ENCODE measurements at regions not wholly inside any gene's neighbourhood (a gene's known extent, or its start where the extent isn't known, plus 50 kb on each side); places are given as distances from the start of the nearest gene placed in this dataset.

DNA sequence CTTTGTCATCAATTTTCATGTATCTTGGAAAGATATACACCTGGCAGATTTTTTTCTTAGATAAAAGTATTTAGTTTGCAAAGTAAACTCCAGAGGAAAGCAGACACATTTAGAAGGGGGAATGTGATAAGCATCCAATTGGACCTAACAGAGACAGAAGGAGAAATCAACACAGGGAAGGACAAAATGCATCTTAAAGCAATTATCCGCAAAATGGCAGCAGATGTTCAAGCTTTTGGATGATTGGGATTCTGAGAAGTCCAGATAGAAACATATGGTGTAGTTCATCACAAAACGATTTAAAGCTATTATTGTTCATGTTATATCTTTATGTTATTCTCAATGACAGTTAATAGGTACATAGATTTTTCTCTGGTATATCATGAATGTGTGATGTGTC lies 1153.1 kb upstream of the B3GALT2 start:
- H3K4me3 ChIP-seq: no peak overlapping the region
- no peaks in the 10 kb centered on the region for H3K9me3 ChIP-seq
- no peaks in the 10 kb centered on the region for H3K4me1 ChIP-seq
- TF ChIP-seq, protein P1, sequence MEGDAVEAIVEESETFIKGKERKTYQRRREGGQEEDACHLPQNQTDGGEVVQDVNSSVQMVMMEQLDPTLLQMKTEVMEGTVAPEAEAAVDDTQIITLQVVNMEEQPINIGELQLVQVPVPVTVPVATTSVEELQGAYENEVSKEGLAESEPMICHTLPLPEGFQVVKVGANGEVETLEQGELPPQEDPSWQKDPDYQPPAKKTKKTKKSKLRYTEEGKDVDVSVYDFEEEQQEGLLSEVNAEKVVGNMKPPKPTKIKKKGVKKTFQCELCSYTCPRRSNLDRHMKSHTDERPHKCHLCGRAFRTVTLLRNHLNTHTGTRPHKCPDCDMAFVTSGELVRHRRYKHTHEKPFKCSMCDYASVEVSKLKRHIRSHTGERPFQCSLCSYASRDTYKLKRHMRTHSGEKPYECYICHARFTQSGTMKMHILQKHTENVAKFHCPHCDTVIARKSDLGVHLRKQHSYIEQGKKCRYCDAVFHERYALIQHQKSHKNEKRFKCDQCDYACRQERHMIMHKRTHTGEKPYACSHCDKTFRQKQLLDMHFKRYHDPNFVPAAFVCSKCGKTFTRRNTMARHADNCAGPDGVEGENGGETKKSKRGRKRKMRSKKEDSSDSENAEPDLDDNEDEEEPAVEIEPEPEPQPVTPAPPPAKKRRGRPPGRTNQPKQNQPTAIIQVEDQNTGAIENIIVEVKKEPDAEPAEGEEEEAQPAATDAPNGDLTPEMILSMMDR (IDR thresholded peaks at IDR 0.05): no peak
- no peaks in the 10 kb centered on the region for H3K27me3 ChIP-seq
- no peak overlapping the region for H3K27ac ChIP-seq
- DNase-seq (no peak), ATAC-seq (no peak)
- no peaks in the 10 kb centered on the region for H3K36me3 ChIP-seq
- intact Hi-C loops (cut with DNase I): no loop called here

DNA sequence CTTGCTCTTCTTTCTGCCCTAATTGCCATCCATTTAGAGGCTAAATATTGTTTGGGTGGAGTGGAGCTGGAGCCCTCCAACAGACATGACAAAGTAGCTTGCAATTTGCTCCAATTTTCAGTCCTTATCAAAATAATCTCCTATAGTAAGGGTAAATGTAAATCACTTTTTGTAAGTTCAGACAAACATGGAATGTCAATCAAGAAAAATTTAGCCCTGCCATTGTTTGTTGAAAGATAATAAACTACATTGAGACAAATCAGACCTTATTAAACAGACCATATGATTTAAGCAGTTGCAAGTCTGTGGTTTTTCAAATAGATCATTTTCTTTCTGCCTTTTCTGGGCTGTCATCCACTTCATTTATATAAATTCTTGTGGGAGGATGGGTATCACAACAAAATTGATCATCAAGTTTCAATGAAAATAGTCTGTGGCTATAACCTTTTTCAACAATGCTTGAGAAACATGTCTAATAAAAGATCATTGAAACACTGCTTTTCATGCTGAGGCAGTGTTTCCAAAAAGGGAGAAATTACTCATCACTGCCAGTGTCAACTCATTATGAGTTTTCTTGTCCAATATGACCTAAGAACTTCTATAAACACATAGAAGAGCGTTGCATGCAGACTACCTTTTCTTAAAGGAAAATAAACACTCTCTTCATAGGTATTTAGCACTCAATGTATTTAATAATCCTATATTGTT lies 1152.0 kb upstream of the B3GALT2 start:
- ATAC-seq (no peak), DNase-seq (no peak)
- Histone ChIP-seq H3K9me3 (no peaks in the 10 kb centered on the region), H3K4me3 (no peak overlapping the region), H3K27ac (no peak overlapping the region), H3K4me1 (no peaks in the 10 kb centered on the region), H3K27me3 (no peaks in the 10 kb centered on the region), H3K36me3 (no peaks in the 10 kb centered on the region)
- intact Hi-C loops (cut with DNase I): no loop called here
- TF ChIP-seq, protein P1 (IDR thresholded peaks at IDR 0.05): no peak

DNA sequence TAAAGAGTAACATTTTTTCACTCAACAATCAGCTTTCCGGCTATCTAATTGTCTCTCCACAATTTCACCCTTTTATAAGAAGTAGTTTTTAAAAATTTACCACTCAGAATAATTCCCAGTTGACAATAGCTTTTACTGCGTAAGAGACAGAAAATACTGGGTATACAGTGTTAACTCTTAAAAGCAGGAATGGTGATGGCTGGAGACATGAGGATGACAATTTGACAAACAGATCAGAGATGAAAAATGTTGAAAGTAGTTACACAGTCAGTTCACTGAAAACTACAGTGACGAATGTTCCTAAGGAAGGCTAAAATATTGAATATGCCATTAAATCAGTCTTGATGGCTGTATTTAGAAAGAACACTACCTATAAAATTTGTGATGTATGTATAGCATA lies 1146.8 kb upstream of the B3GALT2 start:
- intact Hi-C loops (cut with DNase I): no loop called here
- ATAC-seq (no peak), DNase-seq (no peak)
- TF ChIP-seq, protein P1 (IDR thresholded peaks at IDR 0.05): no peak
- no peaks in the 10 kb centered on the region for H3K9me3 ChIP-seq
- H3K4me3 ChIP-seq: no peak overlapping the region
- H3K4me1 ChIP-seq: no peaks in the 10 kb centered on the region
- no peaks in the 10 kb centered on the region for H3K36me3 ChIP-seq
- H3K27me3 ChIP-seq: no peaks in the 10 kb centered on the region
- H3K27ac ChIP-seq: no peak overlapping the region

DNA sequence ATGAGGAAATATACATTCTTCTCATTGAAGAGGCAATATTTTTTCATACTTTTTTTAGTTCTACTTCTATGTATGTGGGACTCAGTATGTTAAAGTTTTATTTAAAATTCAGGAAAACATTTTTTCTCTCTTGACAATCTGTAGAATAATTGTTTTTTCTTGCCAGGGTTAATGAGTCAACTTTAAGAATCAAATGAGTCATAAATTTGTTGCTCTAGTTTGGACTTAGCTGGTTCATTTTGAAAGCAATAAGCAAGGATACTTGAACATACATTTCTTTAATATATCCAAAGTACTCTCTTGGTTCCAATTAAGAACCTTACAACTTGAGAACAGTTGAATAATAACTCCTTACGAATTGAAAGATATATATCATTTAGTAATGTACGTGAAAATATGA lies 1145.3 kb upstream of the B3GALT2 start:
- H3K9me3 ChIP-seq: no peaks in the 10 kb centered on the region
- no peaks in the 10 kb centered on the region for H3K27me3 ChIP-seq
- H3K4me3 ChIP-seq: no peak overlapping the region
- TF ChIP-seq, protein P1 (IDR thresholded peaks at IDR 0.05): no peak
- no peaks in the 10 kb centered on the region for H3K4me1 ChIP-seq
- ATAC-seq: no peak
- no peak for DNase-seq
- intact Hi-C loops (cut with DNase I): no loop called here
- no peak overlapping the region for H3K27ac ChIP-seq
- no peaks in the 10 kb centered on the region for H3K36me3 ChIP-seq

DNA sequence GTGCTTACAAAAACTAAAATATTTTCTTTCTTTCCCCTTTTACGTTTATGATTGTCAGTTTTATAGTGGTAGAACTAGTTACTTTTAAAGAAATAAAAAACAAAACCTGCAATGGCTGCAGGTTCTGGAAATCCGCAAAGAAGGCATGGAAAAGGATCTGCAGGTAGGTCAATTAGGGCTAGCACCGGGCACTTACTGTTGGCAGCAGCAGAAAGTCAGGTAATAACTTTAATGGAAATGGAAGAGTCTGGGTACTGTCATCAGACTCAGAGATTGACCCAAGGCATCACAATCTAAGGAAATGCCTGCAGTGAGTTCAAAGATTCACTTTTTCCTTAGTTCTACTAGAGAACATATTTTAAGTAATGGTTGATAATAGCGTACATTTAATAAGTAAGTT lies 1136.3 kb upstream of the B3GALT2 start:
- no peak overlapping the region for H3K4me3 ChIP-seq
- H3K36me3 ChIP-seq: no peaks in the 10 kb centered on the region
- H3K27ac ChIP-seq: no peak overlapping the region
- no peak for DNase-seq
- TF ChIP-seq, protein P1 (IDR thresholded peaks at IDR 0.05): no peak
- no peak for ATAC-seq
- intact Hi-C loops (cut with DNase I): no loop called here
- H3K27me3 ChIP-seq: no peaks in the 10 kb centered on the region
- no peaks in the 10 kb centered on the region for H3K4me1 ChIP-seq
- H3K9me3 ChIP-seq: no peaks in the 10 kb centered on the region

Data from left lung (tissue), 4 donors.